Fibroblast of lung (primary cell): ENCODE measurements at regions not wholly inside any gene's neighbourhood (a gene's known extent, or its start where the extent isn't known, plus 50 kb on each side); places are given as distances from the start of the nearest gene placed in this dataset.

ENCODE experiments used
- DNase-seq, 2 donors: peaks; one replicate each; pipeline versions ENCODE4 v3.0.0 to v3.0.0-alpha.2; 2010; ENCODE audit warnings: low read depth in 2 of 2
- H2AFZ ChIP-seq: 2 replicates; pipeline ENCODE4 v1.5.1; 2012; ENCODE audit warnings: low read length, control low read depth, inconsistent platforms
- H3K27ac ChIP-seq: 2 replicates; pipeline ENCODE4 v1.5.1; 2011; ENCODE audit warnings: low read length, control low read depth; ENCODE audit not compliant: insufficient read depth
- H3K27me3 ChIP-seq: 2 replicates; pipeline ENCODE4 v1.5.1; 2011; ENCODE audit warnings: mild to moderate bottlenecking, low read length; ENCODE audit not compliant: control insufficient read depth, insufficient read depth
- H3K36me3 ChIP-seq: 2 replicates; pipeline ENCODE4 v1.5.1; 2011; ENCODE audit warnings: low read length; ENCODE audit not compliant: control insufficient read depth, insufficient read depth
- H3K4me1 ChIP-seq: 2 replicates; pipeline ENCODE4 v1.5.1; 2011; ENCODE audit warnings: low read length; ENCODE audit not compliant: control insufficient read depth, insufficient read depth; ENCODE audit errors: extremely low read depth
- H3K4me2 ChIP-seq: 2 replicates; pipeline ENCODE4 v1.5.1; 2011; ENCODE audit warnings: low read length, control low read depth; ENCODE audit not compliant: insufficient read depth; ENCODE audit errors: extremely low read depth
- H3K4me3 ChIP-seq, 4 experiments: fragments of 200-600 bp in 1 of 4; sonication (generic) in 1 of 4; replicated peaks in 1 of 4; 2 replicates each; pipeline ENCODE4 v1.5.1; 2011 to 2016; ENCODE audit warnings: low read length in 4 of 4, low read depth in 3 of 4, mild to moderate bottlenecking in 3 of 4, control low read depth in 2 of 4, inconsistent platforms in 1 of 4, mixed read lengths in 1 of 4; ENCODE audit not compliant: insufficient read depth in 1 of 4; ENCODE audit errors: control extremely low read depth in 1 of 4
- H3K79me2 ChIP-seq: 2 replicates; pipeline ENCODE4 v1.5.1; 2012; ENCODE audit warnings: mild to moderate bottlenecking, low read length, inconsistent platforms; ENCODE audit not compliant: control insufficient read depth, insufficient read depth
- H3K9ac ChIP-seq: 2 replicates; pipeline ENCODE4 v1.5.1; 2011; ENCODE audit warnings: mild to moderate bottlenecking, low read length, control low read depth; ENCODE audit not compliant: insufficient read depth
- H3K9me3 ChIP-seq: 2 replicates; pipeline ENCODE4 v1.5.1; 2012; ENCODE audit warnings: low read depth, low read length; ENCODE audit not compliant: control insufficient read depth, insufficient read depth
- H4K20me1 ChIP-seq: 2 replicates; pipeline ENCODE4 v1.5.1; 2011; ENCODE audit warnings: low read length; ENCODE audit not compliant: control insufficient read depth, insufficient read depth; ENCODE audit errors: extremely low read depth
- EZH2 ChIP-seq: IDR thresholded peaks from 2 replicates; pipeline ENCODE4 v1.5.1; 2012; ENCODE audit warnings: low read length, control low read depth, mild to moderate bottlenecking; ENCODE audit errors: missing control alignments
- TF ChIP-seq, protein P1 (sequence below), 2 donors: IDR thresholded peaks in 1 of 2; conservative IDR thresholded peaks in 1 of 2; 1 replicate in 1 of 2; 2 replicates in 1 of 2; pipeline ENCODE4 v1.5.1; 2011 to 2012; ENCODE audit warnings: low read length in 2 of 2, control low read depth in 1 of 2, inconsistent platforms in 1 of 2, low read depth in 1 of 2, mild to moderate bottlenecking in 1 of 2

GRCh38 chr6:170124150-170124549 is 166.7 kb downstream of the DLL1 start:
- Histone ChIP-seq H3K27me3 (no peaks in the 10 kb centered on the region), H3K4me2 (no peak overlapping the region), H3K27ac (no peak overlapping the region), H3K9me3 (no peaks in the 10 kb centered on the region), H3K79me2 (no peaks in the 10 kb centered on the region), H3K4me1 (no peaks in the 10 kb centered on the region), H3K4me3 (no peak overlapping the region), H4K20me1 (no peaks in the 10 kb centered on the region), H3K9ac (no peak overlapping the region), H2AFZ (no peak overlapping the region), H3K36me3 (no peaks in the 10 kb centered on the region)
- TF ChIP-seq EZH2: no peak
- TF ChIP-seq, protein P1, sequence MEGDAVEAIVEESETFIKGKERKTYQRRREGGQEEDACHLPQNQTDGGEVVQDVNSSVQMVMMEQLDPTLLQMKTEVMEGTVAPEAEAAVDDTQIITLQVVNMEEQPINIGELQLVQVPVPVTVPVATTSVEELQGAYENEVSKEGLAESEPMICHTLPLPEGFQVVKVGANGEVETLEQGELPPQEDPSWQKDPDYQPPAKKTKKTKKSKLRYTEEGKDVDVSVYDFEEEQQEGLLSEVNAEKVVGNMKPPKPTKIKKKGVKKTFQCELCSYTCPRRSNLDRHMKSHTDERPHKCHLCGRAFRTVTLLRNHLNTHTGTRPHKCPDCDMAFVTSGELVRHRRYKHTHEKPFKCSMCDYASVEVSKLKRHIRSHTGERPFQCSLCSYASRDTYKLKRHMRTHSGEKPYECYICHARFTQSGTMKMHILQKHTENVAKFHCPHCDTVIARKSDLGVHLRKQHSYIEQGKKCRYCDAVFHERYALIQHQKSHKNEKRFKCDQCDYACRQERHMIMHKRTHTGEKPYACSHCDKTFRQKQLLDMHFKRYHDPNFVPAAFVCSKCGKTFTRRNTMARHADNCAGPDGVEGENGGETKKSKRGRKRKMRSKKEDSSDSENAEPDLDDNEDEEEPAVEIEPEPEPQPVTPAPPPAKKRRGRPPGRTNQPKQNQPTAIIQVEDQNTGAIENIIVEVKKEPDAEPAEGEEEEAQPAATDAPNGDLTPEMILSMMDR (conservative IDR thresholded peaks at IDR 0.05 in 1 of 2, IDR thresholded peaks at IDR 0.05 in 1 of 2; ENCODE audit: low read depth in 1 of 2, low read length in 2 of 2): no peak
- DNase-seq: no peak

GRCh38 chr6:170122651-170123050 is 168.2 kb downstream of the DLL1 start:
- no peak overlapping the region for H3K4me2 ChIP-seq
- H3K9me3 ChIP-seq: no peaks in the 10 kb centered on the region
- no peak overlapping the region for H3K4me3 ChIP-seq
- no peaks in the 10 kb centered on the region for H3K36me3 ChIP-seq
- no peak overlapping the region for H3K9ac ChIP-seq
- no peak for DNase-seq
- no peaks in the 10 kb centered on the region for H4K20me1 ChIP-seq
- H2AFZ ChIP-seq: no peak overlapping the region
- no peaks in the 10 kb centered on the region for H3K4me1 ChIP-seq
- no peaks in the 10 kb centered on the region for H3K79me2 ChIP-seq
- no peaks in the 10 kb centered on the region for H3K27me3 ChIP-seq
- no peak for TF ChIP-seq EZH2
- TF ChIP-seq, protein P1 (conservative IDR thresholded peaks at IDR 0.05 in 1 of 2, IDR thresholded peaks at IDR 0.05 in 1 of 2; ENCODE audit: low read depth in 1 of 2, low read length in 2 of 2): no peak
- no peak overlapping the region for H3K27ac ChIP-seq

- Histone ChIP-seq H3K36me3 (no peaks in the 10 kb centered on the region), H3K27ac (no peak overlapping the region), H3K27me3 (no peaks in the 10 kb centered on the region), H3K9ac (no peak overlapping the region), H2AFZ (no peak overlapping the region), H3K4me3 (no peak overlapping the region), H3K79me2 (no peaks in the 10 kb centered on the region), H3K4me2 (no peak overlapping the region), H3K9me3 (no peaks in the 10 kb centered on the region), H4K20me1 (no peaks in the 10 kb centered on the region), H3K4me1 (no peaks in the 10 kb centered on the region)
- DNase-seq: no peak
- TF ChIP-seq, protein P1 (conservative IDR thresholded peaks at IDR 0.05 in 1 of 2, IDR thresholded peaks at IDR 0.05 in 1 of 2; ENCODE audit: low read depth in 1 of 2, low read length in 2 of 2): no peak
- no peak for TF ChIP-seq EZH2
These were observed 173.5 kb downstream of the DLL1 start for GRCh38 chr6:170117111-170117972.
